BLaER1 treated with 17β-estradiol and CSF1 and Interleukin-3, amounts not matched to agents 10 nM and 100 nM (cell line): ENCODE measurements at regions not wholly inside any gene's neighbourhood (a gene's known extent, or its start where the extent isn't known, plus 50 kb on each side); places are given as distances from the start of the nearest gene placed in this dataset.

Experiments used
- H3K27ac ChIP-seq, 11 experiments: shearing (Covaris generic); formaldehyde crosslinking; 2 replicates each; pipeline ENCODE4 v1.8.1; 2022
- H3K27me3 ChIP-seq, 11 experiments: shearing (Covaris generic); formaldehyde crosslinking; 2 replicates each; pipeline ENCODE4 v1.8.1; 2022
- H3K36me3 ChIP-seq, 11 experiments: shearing (Covaris generic); formaldehyde crosslinking; 2 replicates each; pipeline ENCODE4 v1.8.1; 2022
- H3K4me1 ChIP-seq, 10 experiments: shearing (Covaris generic); formaldehyde crosslinking; 2 replicates each; pipeline ENCODE4 v1.8.1; 2022
- H3K4me2 ChIP-seq, 11 experiments: shearing (Covaris generic); formaldehyde crosslinking; 2 replicates each; pipeline ENCODE4 v1.8.1; 2022
- H3K4me3 ChIP-seq, 10 experiments: shearing (Covaris generic); formaldehyde crosslinking; 2 replicates each; pipeline ENCODE4 v1.8.1; 2022
- H3K9ac ChIP-seq, 11 experiments: shearing (Covaris generic); formaldehyde crosslinking; 2 replicates each; pipeline ENCODE4 v1.8.1; 2022
- H3K9me3 ChIP-seq, 11 experiments: shearing (Covaris generic); formaldehyde crosslinking; replicated peaks in 1 of 11; 2 replicates each; pipeline ENCODE4 v1.8.1; 2022
- H4K20me1 ChIP-seq, 11 experiments: shearing (Covaris generic); formaldehyde crosslinking; 2 replicates each; pipeline ENCODE4 v1.8.1; 2022
- Cebpa-rat ChIP-seq, 11 experiments: shearing (Covaris generic); IDR thresholded peaks; 2 replicates each; pipeline ENCODE4 v1.8.1; 2022

DNA sequence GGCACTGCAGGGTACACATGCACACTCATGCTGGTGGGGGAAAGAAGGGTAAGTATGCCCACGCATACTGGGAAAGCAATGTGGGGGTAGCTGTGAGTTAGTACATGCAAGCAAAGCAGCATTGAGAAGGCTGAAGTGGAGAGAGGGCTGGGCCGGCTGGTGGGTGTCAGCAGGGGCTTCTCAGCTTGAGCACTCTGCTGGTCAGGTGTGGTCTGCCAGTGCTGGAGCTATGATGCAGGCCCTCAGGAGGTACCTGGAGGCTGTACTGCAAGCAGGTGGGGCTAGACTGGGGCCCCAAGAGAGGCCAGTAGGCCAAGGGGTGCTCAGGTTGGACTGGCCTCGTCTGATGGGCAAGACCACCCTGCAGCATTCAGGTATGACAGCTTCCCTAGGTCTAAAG lies 61.9 kb upstream of the SERPINA7 start:
- TF ChIP-seq Cebpa-rat (IDR thresholded peaks at IDR 0.05): no peak
- no peaks in the 10 kb centered on the region for H3K36me3 ChIP-seq
- H3K9ac ChIP-seq: no peak overlapping the region
- H3K4me3 ChIP-seq: no peak overlapping the region
- H3K4me1 ChIP-seq: no peaks in the 10 kb centered on the region
- H3K27ac ChIP-seq: no peak overlapping the region
- H3K27me3 ChIP-seq: peaks cover 35 to 99% (median 92%) of the 10 kb centered on the region in 11 experiments; a peak in 21 of 22 replicates
- 0 out of 22 replicates have a peak, but pooled peaks cover 0 to 7% (median 0%) of the 10 kb centered on the region in 11 experiments for H3K9me3 ChIP-seq
- H3K4me2 ChIP-seq: no peak overlapping the region
- H4K20me1 ChIP-seq: no peaks in the 10 kb centered on the region; a peak in 2 of 22 replicates
